ENCODE measurements at regions not wholly inside any gene's neighbourhood (a gene's known extent, or its start where the extent isn't known, plus 50 kb on each side); places are given as distances from the start of the nearest gene placed in this dataset.

- H3K79me2 ChIP-seq (ENCODE audit: insufficient read depth, low read depth): no peaks in the 10 kb centered on the region
- no peak overlapping the region for H3K4me2 ChIP-seq
- no peak overlapping the region for H2AFZ ChIP-seq (ENCODE audit: low read depth)
- H4K20me1 ChIP-seq (ENCODE audit: insufficient read depth): no peaks in the 10 kb centered on the region
- no peak overlapping the region for H3K9ac ChIP-seq
- H3K4me1 ChIP-seq (ENCODE audit: low read depth, poor library complexity, severe bottlenecking): peaks cover 7% of the 10 kb centered on the region
- TF ChIP-seq, protein P1, sequence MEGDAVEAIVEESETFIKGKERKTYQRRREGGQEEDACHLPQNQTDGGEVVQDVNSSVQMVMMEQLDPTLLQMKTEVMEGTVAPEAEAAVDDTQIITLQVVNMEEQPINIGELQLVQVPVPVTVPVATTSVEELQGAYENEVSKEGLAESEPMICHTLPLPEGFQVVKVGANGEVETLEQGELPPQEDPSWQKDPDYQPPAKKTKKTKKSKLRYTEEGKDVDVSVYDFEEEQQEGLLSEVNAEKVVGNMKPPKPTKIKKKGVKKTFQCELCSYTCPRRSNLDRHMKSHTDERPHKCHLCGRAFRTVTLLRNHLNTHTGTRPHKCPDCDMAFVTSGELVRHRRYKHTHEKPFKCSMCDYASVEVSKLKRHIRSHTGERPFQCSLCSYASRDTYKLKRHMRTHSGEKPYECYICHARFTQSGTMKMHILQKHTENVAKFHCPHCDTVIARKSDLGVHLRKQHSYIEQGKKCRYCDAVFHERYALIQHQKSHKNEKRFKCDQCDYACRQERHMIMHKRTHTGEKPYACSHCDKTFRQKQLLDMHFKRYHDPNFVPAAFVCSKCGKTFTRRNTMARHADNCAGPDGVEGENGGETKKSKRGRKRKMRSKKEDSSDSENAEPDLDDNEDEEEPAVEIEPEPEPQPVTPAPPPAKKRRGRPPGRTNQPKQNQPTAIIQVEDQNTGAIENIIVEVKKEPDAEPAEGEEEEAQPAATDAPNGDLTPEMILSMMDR (conservative IDR thresholded peaks at IDR 0.05; ENCODE audit: low read depth, low read length): no peak
- H3K4me3 ChIP-seq (IDR thresholded peaks at IDR 0.05; ENCODE audit: insufficient read depth, low read depth, low read length): no peak overlapping the region
- no peaks in the 10 kb centered on the region for H3K36me3 ChIP-seq (ENCODE audit: insufficient read depth)
- H3K27ac ChIP-seq: no peak overlapping the region
- H3K27me3 ChIP-seq (ENCODE audit: insufficient read depth, low read depth): no peaks in the 10 kb centered on the region
Observed at GRCh38 chr3:102163039-102163817, 271.6 kb upstream of the ZPLD1 start.

- H3K36me3 ChIP-seq (ENCODE audit: insufficient read depth): no peaks in the 10 kb centered on the region
- TF ChIP-seq, protein P1 (conservative IDR thresholded peaks at IDR 0.05; ENCODE audit: low read depth, low read length): no peak
- H4K20me1 ChIP-seq (ENCODE audit: insufficient read depth): no peaks in the 10 kb centered on the region
- no peaks in the 10 kb centered on the region for H3K79me2 ChIP-seq (ENCODE audit: insufficient read depth, low read depth)
- H3K4me2 ChIP-seq: no peak overlapping the region
- no peaks in the 10 kb centered on the region for H3K27me3 ChIP-seq (ENCODE audit: insufficient read depth, low read depth)
- no peak overlapping the region for H3K9ac ChIP-seq
- peaks cover 7% of the 10 kb centered on the region for H3K4me1 ChIP-seq (ENCODE audit: low read depth, poor library complexity, severe bottlenecking)
- no peak overlapping the region for H3K4me3 ChIP-seq (IDR thresholded peaks at IDR 0.05; ENCODE audit: insufficient read depth, low read depth, low read length)
- H3K27ac ChIP-seq: no peak overlapping the region
- no peak overlapping the region for H2AFZ ChIP-seq (ENCODE audit: low read depth)
Observed at GRCh38 chr3:102163818-102164154, 271.0 kb upstream of the ZPLD1 start.

GRCh38 chr3:102165367-102165766, 269.4 kb upstream of the ZPLD1 start:
- Histone ChIP-seq H3K9ac (no peak overlapping the region), H3K4me3 (IDR thresholded peaks at IDR 0.05; ENCODE audit: insufficient read depth, low read depth, low read length) (no peak overlapping the region), H3K27ac (no peak overlapping the region), H3K4me2 (no peak overlapping the region), H3K79me2 (ENCODE audit: insufficient read depth, low read depth) (no peaks in the 10 kb centered on the region), H3K36me3 (ENCODE audit: insufficient read depth) (no peaks in the 10 kb centered on the region), H2AFZ (ENCODE audit: low read depth) (no peak overlapping the region), H3K4me1 (ENCODE audit: low read depth, poor library complexity, severe bottlenecking) (peaks cover 7% of the 10 kb centered on the region), H4K20me1 (ENCODE audit: insufficient read depth) (no peaks in the 10 kb centered on the region), H3K27me3 (ENCODE audit: insufficient read depth, low read depth) (no peaks in the 10 kb centered on the region)
- TF ChIP-seq, protein P1 (conservative IDR thresholded peaks at IDR 0.05; ENCODE audit: low read depth, low read length): no peak

DNA sequence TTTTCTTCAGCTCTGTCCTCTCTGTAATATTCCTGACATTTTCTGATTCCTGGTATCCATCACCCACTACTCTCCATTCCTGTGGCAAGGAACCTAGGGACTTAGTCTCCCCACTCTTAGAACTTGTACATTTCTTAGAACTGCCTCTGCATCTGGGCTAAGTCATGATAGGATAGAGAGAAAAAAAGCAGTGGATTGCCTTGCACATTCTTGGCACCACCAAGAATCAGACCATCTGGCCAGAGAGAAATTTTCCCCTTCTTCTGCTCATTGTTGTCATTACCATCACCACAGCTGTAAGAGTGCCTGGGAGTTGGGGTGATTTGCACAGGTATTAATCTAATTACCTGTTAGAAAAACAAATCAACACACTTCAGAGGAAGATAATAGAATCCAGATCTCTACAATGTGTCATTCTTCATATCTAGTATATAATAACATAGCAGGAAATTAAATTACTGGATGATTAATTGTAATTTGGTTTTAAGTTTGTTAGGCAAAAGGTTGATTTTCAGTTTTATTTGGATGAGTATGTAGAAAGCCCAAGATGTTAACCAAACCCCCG, 264.8 kb upstream of the ZPLD1 start:
- Histone ChIP-seq H3K27ac (no peak overlapping the region), H3K4me3 (IDR thresholded peaks at IDR 0.05; ENCODE audit: insufficient read depth, low read depth, low read length) (no peak overlapping the region), H3K9ac (no peak overlapping the region), H2AFZ (ENCODE audit: low read depth) (no peak overlapping the region), H3K36me3 (ENCODE audit: insufficient read depth) (no peaks in the 10 kb centered on the region), H3K79me2 (ENCODE audit: insufficient read depth, low read depth) (no peaks in the 10 kb centered on the region), H3K4me1 (ENCODE audit: low read depth, poor library complexity, severe bottlenecking) (no peaks in the 10 kb centered on the region), H4K20me1 (ENCODE audit: insufficient read depth) (no peaks in the 10 kb centered on the region), H3K27me3 (ENCODE audit: insufficient read depth, low read depth) (no peaks in the 10 kb centered on the region), H3K4me2 (no peak overlapping the region)
- TF ChIP-seq, protein P1 (conservative IDR thresholded peaks at IDR 0.05; ENCODE audit: low read depth, low read length): no peak
